ENCODE measurements at regions not wholly inside any gene's neighbourhood (a gene's known extent, or its start where the extent isn't known, plus 50 kb on each side); places are given as distances from the start of the nearest gene placed in this dataset.

- Histone ChIP-seq H3K27me3 (ENCODE audit: control insufficient read depth in 1 of 2, insufficient read depth in 2 of 2, low read length in 2 of 2) (peaks cover 3 to 36% of the 10 kb centered on the region in 2 experiments), H3K4me3 (ENCODE audit: low read length) (no peak overlapping the region), H3K36me3 (ENCODE audit: insufficient read depth, low read length) (no peaks in the 10 kb centered on the region), H3K4me1 (ENCODE audit: insufficient read depth, low read length) (no peaks in the 10 kb centered on the region), H3K9me3 (ENCODE audit: control insufficient read depth in 1 of 2, insufficient read depth in 1 of 2, low read length in 2 of 2) (no peaks in the 10 kb centered on the region), H3K27ac (ENCODE audit: low read depth in 1 of 2, low read length in 2 of 2) (no peak overlapping the region)
- Mint-ChIP-seq H3K4me1 (ENCODE audit: low read depth) (no peaks in the 10 kb centered on the region), H3K36me3 (ENCODE audit: low read depth) (no peaks in the 10 kb centered on the region), H3K27ac (no peak overlapping the region), H3K27me3 (peaks cover 66% of the 10 kb centered on the region), H3K9me3 (no peaks in the 10 kb centered on the region), H3K4me3 (no peak overlapping the region)
- ATAC-seq (ENCODE audit: poor library complexity): no peak
- ChIA-PET CTCF (no interaction called here), POLR2A (no interaction called here)
- intact Hi-C loops (cut with DNase I, micrococcal nuclease): no loop called here
- TF ChIP-seq, protein P1, sequence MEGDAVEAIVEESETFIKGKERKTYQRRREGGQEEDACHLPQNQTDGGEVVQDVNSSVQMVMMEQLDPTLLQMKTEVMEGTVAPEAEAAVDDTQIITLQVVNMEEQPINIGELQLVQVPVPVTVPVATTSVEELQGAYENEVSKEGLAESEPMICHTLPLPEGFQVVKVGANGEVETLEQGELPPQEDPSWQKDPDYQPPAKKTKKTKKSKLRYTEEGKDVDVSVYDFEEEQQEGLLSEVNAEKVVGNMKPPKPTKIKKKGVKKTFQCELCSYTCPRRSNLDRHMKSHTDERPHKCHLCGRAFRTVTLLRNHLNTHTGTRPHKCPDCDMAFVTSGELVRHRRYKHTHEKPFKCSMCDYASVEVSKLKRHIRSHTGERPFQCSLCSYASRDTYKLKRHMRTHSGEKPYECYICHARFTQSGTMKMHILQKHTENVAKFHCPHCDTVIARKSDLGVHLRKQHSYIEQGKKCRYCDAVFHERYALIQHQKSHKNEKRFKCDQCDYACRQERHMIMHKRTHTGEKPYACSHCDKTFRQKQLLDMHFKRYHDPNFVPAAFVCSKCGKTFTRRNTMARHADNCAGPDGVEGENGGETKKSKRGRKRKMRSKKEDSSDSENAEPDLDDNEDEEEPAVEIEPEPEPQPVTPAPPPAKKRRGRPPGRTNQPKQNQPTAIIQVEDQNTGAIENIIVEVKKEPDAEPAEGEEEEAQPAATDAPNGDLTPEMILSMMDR (IDR thresholded peaks at IDR 0.05): no peak
- no peak for DNase-seq
Observed at GRCh38 chr1:208335371-208336136, 91.4 kb upstream of the PLXNA2 start.

- Mint-ChIP-seq H3K36me3 (ENCODE audit: low read depth) (no peaks in the 10 kb centered on the region), H3K4me3 (no peak overlapping the region), H3K4me1 (ENCODE audit: low read depth) (no peaks in the 10 kb centered on the region), H3K27ac (no peak overlapping the region), H3K9me3 (no peaks in the 10 kb centered on the region), H3K27me3 (peaks cover 65% of the 10 kb centered on the region)
- ChIA-PET CTCF (no interaction called here), POLR2A (no interaction called here)
- H3K27ac ChIP-seq (ENCODE audit: low read depth in 1 of 2, low read length in 2 of 2): no peak overlapping the region
- DNase-seq (no peak), ATAC-seq (ENCODE audit: poor library complexity) (no peak)
- TF ChIP-seq, protein P1 (IDR thresholded peaks at IDR 0.05): no peak
- H3K9me3 ChIP-seq (ENCODE audit: control insufficient read depth in 1 of 2, insufficient read depth in 1 of 2, low read length in 2 of 2): no peaks in the 10 kb centered on the region
- no peaks in the 10 kb centered on the region for H3K4me1 ChIP-seq (ENCODE audit: insufficient read depth, low read length)
- no peak overlapping the region for H3K4me3 ChIP-seq (ENCODE audit: low read length)
- intact Hi-C loops (cut with DNase I, micrococcal nuclease): no loop called here
- peaks cover 3 to 34% of the 10 kb centered on the region in 2 experiments for H3K27me3 ChIP-seq (ENCODE audit: control insufficient read depth in 1 of 2, insufficient read depth in 2 of 2, low read length in 2 of 2)
- H3K36me3 ChIP-seq (ENCODE audit: insufficient read depth, low read length): no peaks in the 10 kb centered on the region
Observed at GRCh38 chr1:208336137-208336518, 91.9 kb upstream of the PLXNA2 start.

DNA sequence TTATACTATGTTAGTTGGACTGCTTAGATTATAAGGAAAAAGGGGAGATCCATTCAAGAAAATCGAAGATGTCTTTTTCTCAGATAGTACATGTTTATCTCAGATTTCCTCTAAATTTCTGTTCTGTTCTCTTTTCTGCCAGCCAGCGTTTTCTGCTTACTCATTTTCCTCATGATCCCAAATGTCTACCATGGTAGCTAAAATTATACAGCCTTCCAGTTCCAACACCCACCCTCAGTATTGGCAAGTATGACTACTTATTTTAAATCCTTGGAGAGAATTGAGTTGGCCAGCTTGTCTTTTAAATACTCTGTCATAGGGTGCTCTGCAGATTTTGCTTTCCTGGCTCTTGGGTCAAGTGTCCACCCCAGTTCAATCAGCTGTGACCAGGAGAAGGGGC lies 95.7 kb upstream of the PLXNA2 start:
- POLR2A ChIA-PET: no interaction called here
- Histone ChIP-seq H3K4me1 (ENCODE audit: insufficient read depth, low read length) (no peaks in the 10 kb centered on the region), H3K4me3 (ENCODE audit: low read length) (no peak overlapping the region), H3K27me3 (ENCODE audit: control insufficient read depth in 1 of 2, insufficient read depth in 2 of 2, low read length in 2 of 2) (peaks cover 6 to 7% of the 10 kb centered on the region in 2 experiments), H3K27ac (ENCODE audit: low read depth in 1 of 2, low read length in 2 of 2) (no peak overlapping the region), H3K36me3 (ENCODE audit: insufficient read depth, low read length) (no peaks in the 10 kb centered on the region), H3K9me3 (ENCODE audit: control insufficient read depth in 1 of 2, insufficient read depth in 1 of 2, low read length in 2 of 2) (no peaks in the 10 kb centered on the region)
- H3K36me3 Mint-ChIP-seq (ENCODE audit: low read depth): no peaks in the 10 kb centered on the region
- CTCF ChIA-PET: no interaction called here
- H3K4me1 Mint-ChIP-seq (ENCODE audit: low read depth): no peaks in the 10 kb centered on the region
- ATAC-seq (ENCODE audit: poor library complexity): no peak
- TF ChIP-seq, protein P1 (IDR thresholded peaks at IDR 0.05): no peak
- H3K27me3 Mint-ChIP-seq: peaks cover 34% of the 10 kb centered on the region
- H3K27ac Mint-ChIP-seq: no peak overlapping the region
- no peak overlapping the region for H3K4me3 Mint-ChIP-seq
- H3K9me3 Mint-ChIP-seq: no peaks in the 10 kb centered on the region
- intact Hi-C loops (cut with DNase I, micrococcal nuclease): no loop called here
- no peak for DNase-seq
